SH-SY5Y (cell line): ENCODE measurements at regions not wholly inside any gene's neighbourhood (a gene's known extent, or its start where the extent isn't known, plus 50 kb on each side); places are given as distances from the start of the nearest gene placed in this dataset.

Source experiments
- GATA2 ChIP-seq: IDR thresholded peaks from 2 replicates; pipeline ENCODE4 v1.6.1; 2011; ENCODE audit warnings: mild to moderate bottlenecking, low read depth, low read length
- GATA3 ChIP-seq: IDR thresholded peaks from 2 replicates; pipeline ENCODE4 v1.6.1; 2011; ENCODE audit warnings: low read depth, mild to moderate bottlenecking, low read length, moderate library complexity

GRCh38 chr10:7069706-7070105 lies 341.1 kb downstream of the SFMBT2 start:
- no peak for TF ChIP-seq GATA3
- no peak for TF ChIP-seq GATA2
